ENCODE measurements at regions not wholly inside any gene's neighbourhood (a gene's known extent, or its start where the extent isn't known, plus 50 kb on each side); places are given as distances from the start of the nearest gene placed in this dataset.

GRCh38 chr17:74059479-74060240 is 143.8 kb upstream of the RPL38 start (continued):
- TF ChIP-seq E2F1 (CRISPR knock-in tag; IDR thresholded peaks at IDR 0.05) (no peak), JAZF1 (CRISPR knock-in tag; IDR thresholded peaks at IDR 0.05) (no peak), FOXP4 (CRISPR knock-in tag; IDR thresholded peaks at IDR 0.05) (no peak)

- POLR2A ChIA-PET = no interaction called here
- no peak overlapping the region for H3K4me3 Mint-ChIP-seq
- peaks cover 6% of the 10 kb centered on the region for H3K27me3 Mint-ChIP-seq (ENCODE audit: low read depth)
- peaks cover 15% of the 10 kb centered on the region for H3K9me3 Mint-ChIP-seq
- DNase-seq (ENCODE audit: low spot score) (no peak), ATAC-seq (no peak)
- no peak overlapping the region for H3K27ac Mint-ChIP-seq
- CTCF ChIA-PET = interaction anchor here (1.2 kb wide), 2 partner anchors 8 to 13 kb away, joined by 3 read pairs; no protein-coding TSS in a partner anchor
- TF ChIP-seq FOXK1 (CRISPR knock-in tag; IDR thresholded peaks at IDR 0.05) (no peak), USF2 (CRISPR knock-in tag; IDR thresholded peaks at IDR 0.05) (no peak), NFE2L1 (CRISPR knock-in tag; IDR thresholded peaks at IDR 0.05) (no peak), CREM (CRISPR knock-in tag; IDR thresholded peaks at IDR 0.05) (no peak), SP1 (CRISPR knock-in tag; conservative IDR thresholded peaks at IDR 0.05) (no peak), ATF1 (CRISPR knock-in tag; IDR thresholded peaks at IDR 0.05) (no peak)
- H3K36me3 Mint-ChIP-seq = no peaks in the 10 kb centered on the region; the same call in 1 of the 2 replicates
- H3K4me1 Mint-ChIP-seq = peaks cover 12% of the 10 kb centered on the region
Measured at GRCh38 chr17:74061758-74062157, 141.7 kb upstream of the RPL38 start.

- peaks cover 11% of the 10 kb centered on the region for H3K9me3 Mint-ChIP-seq
- H3K36me3 Mint-ChIP-seq = no peaks in the 10 kb centered on the region; the same call in 1 of the 2 replicates
- no peak for DNase-seq (ENCODE audit: low spot score)
- ATAC-seq = no peak
- POLR2A ChIA-PET = no interaction called here
- H3K4me1 Mint-ChIP-seq = peaks cover 12% of the 10 kb centered on the region
- H3K27ac Mint-ChIP-seq = no peak overlapping the region
- TF ChIP-seq ERG (CRISPR knock-in tag; IDR thresholded peaks at IDR 0.05) (no peak), STAT6 (CRISPR knock-in tag; conservative IDR thresholded peaks at IDR 0.05; ENCODE audit: low read depth) (no peak)
- H3K27me3 Mint-ChIP-seq (ENCODE audit: low read depth) = peaks cover 2% of the 10 kb centered on the region; the same call in 1 of the 2 replicates
- CTCF ChIA-PET = interaction anchor here (1.2 to 2.0 kb wide), 2 partner anchors 13 to 137 kb away, joined by 3 to 8 read pairs; no protein-coding TSS in a partner anchor
- no peak overlapping the region for H3K4me3 Mint-ChIP-seq
Measured at GRCh38 chr17:74062234-74062633, 141.2 kb upstream of the RPL38 start.
